NCI-H2171 (cell line): ENCODE measurements at regions not wholly inside any gene's neighbourhood (a gene's known extent, or its start where the extent isn't known, plus 50 kb on each side); places are given as distances from the start of the nearest gene placed in this dataset.

Source experiments
- DNase-seq: peaks from one replicate; lab custom pipeline; 2025; lab: John Stamatoyannopoulos, UW

DNA sequence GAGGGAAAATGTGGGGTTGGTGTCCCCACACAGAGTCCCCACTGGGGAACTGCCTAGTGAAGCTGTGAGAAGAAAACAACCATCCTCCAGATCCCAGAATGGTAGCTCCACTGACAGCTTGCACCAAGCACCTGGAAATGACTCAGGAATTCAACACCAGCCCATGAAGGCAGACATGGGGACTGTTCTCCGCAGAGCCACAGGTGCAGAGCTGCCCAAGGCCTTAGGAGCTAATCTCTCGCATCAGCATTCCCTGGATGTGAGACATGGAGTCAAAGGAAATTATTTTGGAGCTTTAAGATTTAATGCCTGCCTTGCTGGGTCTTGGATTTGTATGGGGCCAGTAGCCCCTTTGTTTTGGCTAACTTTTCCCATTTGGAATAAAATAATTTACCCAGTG lies 367.9 kb downstream of the FAM133A start:
- DNase-seq, result no peak

DNA sequence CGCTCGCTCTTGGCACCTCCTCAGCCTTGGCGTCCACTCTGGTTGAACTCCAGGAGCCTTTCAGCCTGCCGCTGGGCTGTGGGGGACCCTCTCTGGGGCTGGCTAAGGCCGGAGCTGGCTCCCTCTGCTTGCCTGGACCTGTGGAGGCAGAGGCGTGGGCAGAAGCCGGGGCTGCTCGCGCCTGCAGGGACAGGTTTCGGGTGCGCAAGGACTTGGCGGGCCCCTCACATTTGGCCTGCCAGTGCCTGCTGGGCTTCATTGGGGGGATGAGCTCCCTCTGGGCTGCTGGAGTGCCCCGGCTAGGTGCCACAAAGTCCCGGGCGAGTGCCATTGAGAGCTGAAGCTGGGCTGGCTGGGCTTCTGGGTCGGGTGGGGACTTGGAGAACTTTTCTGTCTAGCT lies 371.7 kb downstream of the FAM133A start:
- no peak for DNase-seq

DNA sequence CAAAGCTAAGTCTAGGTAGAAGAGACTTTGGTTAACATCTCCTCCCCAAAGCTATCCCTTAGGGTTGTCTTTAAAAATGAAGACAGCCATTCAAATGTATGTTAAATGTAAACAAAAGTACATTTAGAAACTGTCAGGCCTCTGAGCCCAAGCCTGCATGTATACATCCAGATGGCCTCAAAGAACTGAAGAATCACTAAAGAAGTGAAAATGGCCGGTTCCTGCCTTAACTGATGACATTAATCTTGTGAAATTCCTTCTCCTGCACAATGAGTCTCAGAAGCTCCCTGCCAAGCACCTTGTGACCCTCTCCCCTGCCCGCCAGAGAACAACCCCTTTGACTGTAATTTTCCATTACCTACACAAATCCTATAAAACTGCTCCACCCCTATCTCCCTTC lies 377.9 kb downstream of the FAM133A start:
- no peak for DNase-seq

DNA sequence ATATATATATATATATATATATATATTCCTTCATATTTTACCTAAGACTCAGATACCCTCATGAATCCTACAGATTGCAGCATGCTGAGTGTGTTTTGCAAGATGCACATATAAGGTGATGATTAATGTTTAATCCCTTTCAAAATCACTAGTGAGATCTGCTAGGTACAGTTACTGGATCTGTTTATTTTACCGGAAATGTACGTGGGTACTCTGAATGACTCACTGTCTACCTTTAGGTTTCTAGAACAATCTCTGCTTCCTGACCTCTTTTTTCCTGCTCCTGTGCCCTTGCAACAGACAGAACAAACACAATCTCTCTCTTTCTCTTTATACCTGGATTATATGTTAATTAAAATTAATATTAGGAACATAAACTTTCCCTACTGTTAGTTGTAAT lies 379.6 kb downstream of the FAM133A start:
- DNase-seq, result no peak

DNA sequence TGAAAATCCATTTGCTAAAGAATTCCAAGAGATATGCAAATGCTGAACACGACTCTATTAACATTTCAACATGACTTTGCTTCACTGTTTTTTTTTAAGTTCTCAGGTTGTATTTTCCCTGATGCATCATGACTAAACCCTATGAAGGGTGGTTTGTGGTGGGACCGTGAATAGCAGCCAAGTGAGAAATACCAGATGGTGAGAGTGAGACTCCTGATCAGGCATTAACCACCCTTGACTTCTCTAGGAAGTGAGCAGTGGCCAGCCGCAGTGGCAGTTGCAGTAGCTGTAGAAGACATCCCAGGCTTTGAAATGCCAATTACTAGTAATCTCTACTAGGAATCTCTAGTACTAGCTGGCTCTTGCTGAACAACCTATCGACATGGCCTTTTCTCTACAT lies 383.4 kb downstream of the FAM133A start:
- no peak for DNase-seq

DNA sequence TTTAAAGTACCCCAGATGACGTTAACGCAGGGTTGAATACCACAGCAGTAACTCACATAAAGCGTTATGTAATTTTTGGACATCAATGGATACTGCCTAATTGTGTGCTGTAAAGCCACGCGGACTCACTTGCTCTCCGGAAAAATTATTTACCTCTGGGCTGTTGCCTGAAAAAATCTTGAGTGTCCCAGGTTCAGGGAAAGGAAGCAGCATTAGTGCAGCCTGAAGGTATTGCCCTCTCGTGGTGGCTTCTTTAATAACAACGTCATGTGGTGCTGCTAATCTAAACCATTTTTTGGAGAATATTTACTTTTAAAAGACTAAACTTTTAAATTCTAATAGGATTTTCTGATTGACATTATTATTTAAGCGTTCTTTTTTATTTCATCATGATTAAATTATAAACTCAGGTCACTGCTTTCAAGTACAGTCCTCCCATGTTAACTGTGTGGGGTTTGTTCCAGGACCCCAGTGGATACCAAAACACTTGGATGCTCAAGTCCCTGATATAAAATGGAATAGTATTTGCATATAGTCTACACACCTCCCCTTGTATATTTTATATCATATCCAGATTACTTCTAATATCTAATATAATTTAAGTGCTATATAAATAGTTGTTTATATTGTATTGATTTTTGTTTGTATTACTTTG lies 384.8 kb downstream of the FAM133A start:
- DNase-seq, result no peak

DNA sequence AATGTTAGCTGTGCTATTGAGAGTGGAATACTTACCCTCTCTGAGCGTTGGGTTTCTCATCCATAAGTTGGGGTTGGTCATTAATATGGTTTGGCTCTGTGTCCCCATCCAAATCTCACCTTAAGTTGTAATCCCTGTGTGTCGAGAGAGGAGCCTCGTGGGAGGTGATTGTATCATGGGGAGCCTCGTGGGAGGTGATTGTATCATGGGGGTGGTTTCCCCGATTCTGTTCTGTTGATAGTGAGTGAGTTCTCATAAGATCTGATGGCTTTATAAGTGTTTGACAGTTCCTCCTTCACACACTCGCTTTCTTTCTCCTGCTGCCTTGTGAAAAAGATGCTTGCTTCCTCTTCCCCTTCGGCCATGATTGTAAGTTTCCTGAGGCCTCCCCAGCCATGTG lies 391.1 kb downstream of the FAM133A start:
- no peak for DNase-seq

DNA sequence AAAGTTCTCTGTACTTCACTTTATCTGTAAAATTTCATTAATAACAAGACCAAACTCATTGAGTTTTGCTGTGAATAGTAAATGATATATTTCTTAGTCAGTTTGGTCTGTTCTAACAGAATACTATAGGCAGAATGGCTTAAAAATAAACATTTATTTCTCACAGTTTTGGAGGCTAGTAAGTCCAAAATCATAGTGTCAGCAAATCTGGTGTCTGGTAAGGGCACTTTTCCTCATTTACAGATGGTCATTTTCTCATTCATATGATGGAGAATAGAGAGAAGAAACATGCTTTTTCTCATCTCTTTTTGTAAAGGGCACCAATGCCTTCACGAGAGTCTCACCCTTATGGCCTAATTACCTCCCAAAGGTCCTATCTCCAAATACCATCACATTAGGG lies 415.1 kb downstream of the FAM133A start:
- no peak for DNase-seq

DNA sequence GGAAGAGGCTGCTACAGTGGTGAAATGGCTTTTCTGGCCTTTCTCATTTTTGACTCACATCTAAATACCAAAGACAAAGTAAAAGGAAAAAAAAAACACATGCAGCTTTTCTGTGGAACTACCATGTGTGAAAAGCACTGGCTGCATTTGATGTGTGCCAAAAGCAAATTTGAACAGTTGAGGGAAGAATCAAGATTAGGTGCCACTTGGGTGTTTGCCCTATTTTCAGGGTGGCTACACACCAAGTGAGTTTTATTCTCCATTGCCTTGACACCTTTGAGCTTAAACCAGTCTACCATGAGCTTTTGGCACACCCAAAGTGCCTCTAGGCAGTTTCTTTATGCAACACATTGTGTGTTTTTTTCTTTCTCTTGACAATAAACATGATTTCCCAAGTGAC lies 423.9 kb downstream of the FAM133A start:
- no peak for DNase-seq

DNA sequence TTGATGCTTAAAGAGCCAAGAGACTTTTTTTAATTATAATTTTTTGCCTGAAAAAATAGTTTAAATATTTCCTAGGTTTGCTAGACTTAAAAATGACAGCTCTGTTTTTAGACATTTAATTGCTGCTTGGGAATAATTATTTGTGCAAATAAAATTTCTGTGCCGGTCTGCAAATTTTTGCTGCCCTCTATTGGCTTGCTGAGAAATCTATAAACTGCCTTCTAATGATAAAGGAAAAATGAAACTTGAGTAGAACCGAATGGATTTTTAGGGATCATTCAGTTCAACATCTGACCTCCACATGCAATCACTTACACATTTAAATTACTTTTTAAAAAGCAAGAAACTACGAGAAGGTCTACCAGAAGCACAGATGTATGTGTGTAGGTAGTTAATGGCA lies 434.0 kb downstream of the FAM133A start:
- no peak for DNase-seq

DNA sequence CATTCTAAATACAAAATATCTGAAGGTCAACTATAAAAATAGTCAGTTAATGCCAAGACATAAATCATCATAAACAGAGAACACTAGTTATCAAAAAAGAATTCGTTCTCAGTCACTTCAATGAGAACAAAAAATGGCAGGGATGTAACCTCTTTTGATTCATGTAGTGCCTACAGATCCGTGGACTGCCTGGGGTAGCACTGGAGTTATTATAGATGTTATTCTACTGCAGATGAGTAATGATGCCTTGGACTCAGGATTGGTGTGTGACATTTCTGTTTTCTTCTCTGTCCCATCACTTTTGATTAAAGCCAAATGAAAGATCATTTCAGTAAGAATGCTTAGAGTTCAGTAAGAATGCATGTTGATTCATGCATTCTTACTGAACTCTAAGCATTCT lies 440.4 kb downstream of the FAM133A start:
- DNase-seq, result no peak

DNA sequence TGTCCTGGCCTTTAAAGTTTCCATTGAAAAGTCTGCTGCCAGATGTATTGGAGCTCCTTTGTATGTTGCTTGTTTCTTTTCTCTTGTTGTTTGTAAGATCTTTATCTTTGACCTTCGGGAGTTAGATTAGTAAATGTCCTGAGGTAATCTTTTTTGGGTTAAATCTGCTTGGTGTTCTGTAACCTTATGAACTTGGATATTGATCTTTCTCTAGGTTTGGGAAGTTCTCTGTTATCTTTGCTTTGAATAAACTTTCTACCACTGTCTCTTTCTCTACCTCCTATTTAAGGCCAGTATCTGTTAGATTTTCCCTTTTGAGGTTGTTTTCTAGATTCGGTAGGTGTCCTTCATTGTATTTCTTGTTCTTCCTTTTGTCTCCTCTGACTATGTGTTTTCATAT lies 447.8 kb downstream of the FAM133A start:
- no peak for DNase-seq

DNA sequence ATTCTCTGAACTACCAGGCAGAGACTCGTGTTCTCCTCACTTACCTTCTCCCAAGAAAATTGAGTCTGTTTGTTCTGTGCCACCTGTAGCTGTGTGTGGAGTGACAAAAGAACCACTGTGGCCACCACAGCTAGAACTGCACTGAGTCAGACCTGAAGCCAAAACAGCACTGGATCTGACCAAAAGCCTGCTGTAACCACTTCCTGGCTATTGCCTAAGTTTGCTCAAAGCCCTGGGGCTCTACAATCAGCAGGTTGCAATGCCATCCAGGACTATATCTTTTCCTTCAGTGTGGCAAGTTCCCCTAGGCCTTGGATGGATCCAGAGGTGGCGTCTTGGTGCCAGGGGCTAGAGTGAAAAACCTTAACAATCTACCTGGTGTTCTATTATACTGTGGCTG lies 449.1 kb downstream of the FAM133A start:
- no peak for DNase-seq

DNA sequence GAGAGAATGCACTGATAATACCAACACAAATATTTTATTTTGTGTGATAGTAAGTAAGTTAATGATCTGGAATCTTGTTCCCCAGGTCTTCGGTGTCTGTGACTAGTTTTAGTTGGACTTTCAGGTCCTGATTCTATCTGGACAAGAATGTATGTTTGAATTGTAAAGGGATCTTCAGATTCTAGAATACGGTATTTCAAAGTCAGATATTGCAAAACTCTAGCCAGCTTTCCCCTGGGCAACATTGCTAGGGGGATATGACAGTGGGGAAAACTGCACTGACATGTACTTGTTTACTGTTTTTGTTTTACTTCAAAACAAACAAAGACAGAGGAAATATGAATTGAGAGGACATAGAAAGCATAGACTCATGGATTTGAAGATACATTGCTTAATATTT lies 489.0 kb downstream of the FAM133A start:
- DNase-seq, result no peak

DNA sequence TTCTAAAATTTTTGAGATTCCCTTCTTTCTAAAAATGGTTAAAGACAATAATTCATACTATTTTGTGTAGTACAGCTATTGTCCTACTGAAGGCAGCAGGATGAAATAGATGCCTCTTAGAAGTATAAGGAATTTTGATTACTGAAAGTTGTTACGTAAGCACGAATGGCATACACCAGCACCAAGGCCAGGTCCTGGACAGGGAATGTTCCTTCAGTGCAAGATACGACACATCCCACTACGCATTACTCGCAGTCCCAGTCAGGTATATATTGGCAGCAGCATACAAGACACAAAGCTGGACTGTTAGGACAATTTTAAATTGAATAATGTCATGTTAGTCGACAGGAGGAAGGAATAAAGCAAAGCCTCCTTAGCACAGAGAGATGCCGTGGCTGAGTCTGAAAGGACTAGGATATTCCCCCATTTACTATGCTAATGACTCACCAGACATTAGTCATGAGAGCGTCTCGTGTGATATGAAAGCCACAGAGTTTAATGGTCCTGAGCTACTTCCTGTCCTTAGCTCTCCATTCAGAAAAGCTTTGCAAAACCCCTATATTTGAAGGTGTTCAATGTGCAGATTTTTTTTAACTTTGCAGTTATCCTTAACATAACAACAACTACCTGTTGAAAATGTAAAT lies 504.3 kb downstream of the FAM133A start:
- DNase-seq, result no peak

DNA sequence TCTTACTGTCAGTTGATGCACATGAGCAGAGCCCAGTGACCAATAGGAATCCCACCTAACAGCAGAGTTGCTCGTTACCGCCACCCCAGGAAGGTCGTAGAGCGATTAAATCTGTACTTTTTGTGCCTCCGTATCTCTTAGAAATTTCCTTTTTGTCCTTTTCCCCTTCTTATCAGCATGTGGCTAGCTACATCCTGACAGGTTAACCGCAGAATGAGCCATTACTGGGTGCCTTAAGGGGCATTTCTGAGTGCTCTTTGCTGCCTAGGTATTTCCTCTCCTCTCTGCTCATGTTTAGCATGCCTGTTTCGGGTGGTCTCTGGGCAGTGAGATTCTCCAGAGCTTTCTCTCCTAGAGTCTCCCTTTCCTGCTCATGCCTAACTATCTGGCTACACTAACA lies 530.5 kb downstream of the FAM133A start:
- no peak for DNase-seq

DNA sequence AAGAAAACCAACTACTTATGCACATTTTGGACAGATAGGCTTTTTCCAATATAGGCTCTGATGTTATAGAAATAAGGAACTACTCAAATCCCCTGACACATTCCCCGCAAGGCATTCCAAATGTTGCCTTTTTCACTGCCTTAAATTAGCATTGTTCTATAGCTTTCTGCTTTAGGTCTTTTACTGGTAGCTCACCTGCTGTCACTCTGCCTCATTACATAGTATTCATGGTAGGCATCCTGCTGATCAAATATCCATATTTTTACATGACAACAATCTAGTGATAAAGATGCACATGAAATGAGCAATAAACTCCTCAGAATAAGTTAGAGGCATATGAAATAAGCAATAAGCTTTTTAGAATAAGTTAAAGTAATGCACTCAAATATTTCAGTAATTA lies 542.7 kb downstream of the FAM133A start:
- DNase-seq, result no peak

DNA sequence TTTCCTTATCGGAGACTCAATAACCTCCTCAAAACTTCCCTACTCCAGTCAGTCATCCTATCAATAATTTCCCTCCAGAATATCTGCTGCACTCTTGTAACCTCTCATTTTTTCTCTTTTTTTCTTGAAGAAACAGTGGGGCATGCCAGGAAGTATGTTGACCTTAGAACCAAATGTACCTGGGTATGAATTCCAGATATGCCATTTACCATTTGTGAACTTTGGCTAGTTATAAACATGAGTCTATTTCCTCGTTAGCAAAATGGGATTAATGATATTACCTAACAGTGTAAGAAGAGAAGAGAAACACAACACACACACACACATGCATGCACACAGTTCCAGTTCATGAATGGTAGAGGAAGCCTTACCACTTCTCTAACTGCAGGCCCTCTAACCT lies 578.2 kb downstream of the FAM133A start:
- DNase-seq, result no peak

DNA sequence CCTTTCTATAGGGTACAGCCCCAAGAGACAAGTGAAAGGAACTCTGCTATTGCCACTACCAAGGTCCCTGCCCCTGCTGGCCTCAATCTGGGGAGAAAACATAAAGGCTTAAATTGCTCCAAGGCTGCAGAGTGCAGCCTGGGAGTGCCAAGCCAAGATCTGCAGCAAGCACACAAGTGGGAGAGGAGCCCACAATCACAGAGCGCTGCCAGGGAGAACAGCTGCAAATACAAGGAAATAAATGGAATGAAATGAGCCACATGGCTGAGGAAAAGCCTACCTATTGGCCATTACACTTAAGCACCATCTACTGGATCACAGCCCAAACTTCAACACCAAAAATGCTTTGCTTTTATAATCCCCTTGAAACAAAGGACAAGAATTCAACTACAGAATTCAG lies 582.4 kb downstream of the FAM133A start:
- DNase-seq, result no peak

DNA sequence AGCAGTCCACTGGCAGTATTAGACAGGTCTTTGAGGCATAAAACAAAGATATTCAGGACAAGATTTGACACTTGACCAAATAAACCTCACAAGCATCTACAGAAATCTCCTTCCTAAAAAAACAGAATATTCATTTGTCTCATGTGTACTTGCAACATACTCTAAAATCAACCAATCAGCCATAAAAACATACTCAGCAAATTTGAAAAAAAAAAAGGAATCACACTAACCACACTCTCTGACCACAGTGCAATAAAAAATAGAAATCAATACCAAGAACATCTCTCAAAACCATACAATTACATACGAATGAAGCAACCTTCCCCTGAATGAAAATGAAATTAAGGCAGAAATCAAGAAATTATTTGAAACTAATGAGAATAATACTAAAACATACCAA lies 591.3 kb downstream of the FAM133A start:
- no peak for DNase-seq

DNA sequence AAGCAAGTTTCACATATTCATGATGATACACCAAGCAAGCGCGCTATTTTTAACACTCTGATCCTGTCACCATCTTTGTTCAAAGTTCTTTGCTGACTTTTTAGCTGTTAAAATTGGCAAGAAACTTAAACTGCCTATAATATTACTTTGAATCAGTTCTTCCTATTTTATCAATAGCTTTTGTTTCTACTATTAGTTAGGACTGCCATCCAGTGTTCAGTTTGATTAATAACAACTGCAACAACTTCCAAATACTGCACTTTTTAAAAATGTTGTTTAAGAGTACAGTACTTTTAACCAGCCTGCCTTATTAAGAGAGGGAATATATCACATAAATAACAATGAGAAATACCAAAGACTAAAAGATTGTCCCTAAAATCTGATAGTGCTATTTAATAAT lies 614.3 kb downstream of the FAM133A start:
- no peak for DNase-seq

DNA sequence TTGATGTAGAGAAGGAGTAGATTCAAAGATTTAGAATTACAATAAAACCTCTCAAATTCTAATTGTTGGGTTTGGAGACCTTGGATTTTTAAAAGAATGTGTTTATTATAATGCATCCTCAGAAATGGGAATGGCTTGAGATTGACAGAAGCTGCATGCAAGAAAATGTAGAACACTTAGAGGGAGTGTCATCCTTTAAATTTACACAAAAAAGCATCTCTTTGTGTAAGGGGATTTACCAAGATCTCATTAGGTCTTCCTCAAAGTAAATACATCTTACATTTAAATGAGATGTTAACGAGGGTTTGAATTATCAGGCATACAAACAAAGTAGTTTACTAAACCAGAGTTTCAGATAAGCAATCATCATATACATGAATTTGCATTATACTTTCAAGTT lies 615.0 kb downstream of the FAM133A start:
- DNase-seq, result no peak

DNA sequence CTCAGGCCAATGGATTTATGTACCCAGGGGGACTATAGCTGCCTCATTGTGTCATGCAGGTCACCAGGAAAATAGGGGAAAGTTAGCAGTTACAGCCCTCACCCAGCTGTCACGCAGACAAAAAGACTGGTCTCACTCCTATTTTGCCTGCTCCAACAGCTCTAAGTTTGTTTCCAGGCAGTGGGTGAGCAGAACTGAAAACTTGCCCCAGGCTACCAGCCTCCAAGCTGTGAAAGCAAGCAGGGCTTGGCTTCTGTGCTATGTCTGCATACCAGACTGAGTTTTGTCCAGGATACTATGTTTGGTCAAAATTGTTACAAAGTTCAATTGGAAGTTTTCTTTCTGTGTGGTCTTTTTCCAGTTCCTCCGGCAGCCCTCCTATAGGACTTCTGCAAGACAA lies 628.4 kb downstream of the FAM133A start:
- DNase-seq, result no peak

DNA sequence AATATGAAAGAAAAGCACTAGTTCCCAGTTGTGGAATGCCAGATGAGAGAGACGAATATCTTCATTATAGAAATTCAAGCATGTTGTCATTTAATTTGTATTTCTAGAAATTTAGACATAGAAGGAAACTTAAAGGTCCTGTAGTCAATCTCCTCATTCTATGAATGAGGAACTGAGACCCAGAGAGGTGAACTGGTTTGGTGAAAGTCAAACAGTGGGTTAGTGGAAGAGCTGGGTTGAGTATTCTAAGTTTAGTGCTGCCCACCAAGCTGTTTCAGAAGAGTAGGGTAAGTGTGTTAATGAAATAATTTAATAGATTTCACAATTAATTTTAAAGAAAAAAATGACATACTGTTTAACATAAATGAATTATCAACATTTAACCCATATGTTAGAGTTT lies 655.2 kb downstream of the FAM133A start:
- DNase-seq, result no peak
